ENCODE measurements at regions not wholly inside any gene's neighbourhood (a gene's known extent, or its start where the extent isn't known, plus 50 kb on each side); places are given as distances from the start of the nearest gene placed in this dataset.
"Not testable (repeated sequence)": the region's sequence is repeated elsewhere in the genome, so short reads cannot be mapped to it uniquely, and the experiment has no call there.

DNA sequence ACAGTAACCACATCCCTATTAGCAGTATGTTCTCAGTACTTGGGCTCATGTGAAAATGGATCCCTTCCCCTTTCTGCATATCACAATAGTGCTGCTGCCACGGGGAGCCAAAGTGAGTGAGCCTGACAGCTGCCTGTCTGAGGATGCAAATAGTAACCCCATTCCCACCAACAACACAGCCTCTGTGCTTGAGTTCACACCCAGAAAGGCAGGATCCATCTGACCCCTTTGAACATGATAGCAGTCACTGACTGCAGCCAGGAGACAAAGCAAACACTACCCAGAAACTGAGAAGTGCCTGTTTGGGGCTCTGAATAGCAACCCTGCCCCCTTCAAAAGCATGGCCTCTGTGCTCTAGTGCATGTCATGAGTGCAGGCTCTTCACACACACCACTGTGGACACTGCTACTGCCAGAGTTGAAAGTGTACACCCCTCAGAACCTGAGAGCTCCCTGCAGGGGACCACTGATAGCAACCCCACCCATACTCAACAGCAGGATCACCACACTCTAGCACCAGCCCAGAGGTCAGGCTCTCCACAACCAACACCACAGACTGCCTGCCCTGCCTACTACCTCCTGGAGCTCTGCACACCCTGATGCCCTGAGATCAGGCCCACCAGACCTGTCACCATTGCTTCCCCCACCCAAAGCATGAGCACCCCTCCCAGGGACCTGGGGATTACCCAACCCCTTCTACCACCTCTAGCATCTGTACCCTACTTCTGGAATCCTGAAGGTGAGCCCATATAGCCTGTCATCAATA, 1563.5 kb upstream of the PRR20A start (continued):
- TF ChIP-seq, protein P1, sequence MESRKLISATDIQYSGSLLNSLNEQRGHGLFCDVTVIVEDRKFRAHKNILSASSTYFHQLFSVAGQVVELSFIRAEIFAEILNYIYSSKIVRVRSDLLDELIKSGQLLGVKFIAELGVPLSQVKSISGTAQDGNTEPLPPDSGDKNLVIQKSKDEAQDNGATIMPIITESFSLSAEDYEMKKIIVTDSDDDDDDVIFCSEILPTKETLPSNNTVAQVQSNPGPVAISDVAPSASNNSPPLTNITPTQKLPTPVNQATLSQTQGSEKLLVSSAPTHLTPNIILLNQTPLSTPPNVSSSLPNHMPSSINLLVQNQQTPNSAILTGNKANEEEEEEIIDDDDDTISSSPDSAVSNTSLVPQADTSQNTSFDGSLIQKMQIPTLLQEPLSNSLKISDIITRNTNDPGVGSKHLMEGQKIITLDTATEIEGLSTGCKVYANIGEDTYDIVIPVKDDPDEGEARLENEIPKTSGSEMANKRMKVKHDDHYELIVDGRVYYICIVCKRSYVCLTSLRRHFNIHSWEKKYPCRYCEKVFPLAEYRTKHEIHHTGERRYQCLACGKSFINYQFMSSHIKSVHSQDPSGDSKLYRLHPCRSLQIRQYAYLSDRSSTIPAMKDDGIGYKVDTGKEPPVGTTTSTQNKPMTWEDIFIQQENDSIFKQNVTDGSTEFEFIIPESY (IDR thresholded peaks at IDR 0.05): no peak
- TF ChIP-seq FOXA2 (IDR thresholded peaks at IDR 0.05) (no peak), GABPA (IDR thresholded peaks at IDR 0.05 in 1 of 2, conservative IDR thresholded peaks at IDR 0.05 in 1 of 2) (no peak)

DNA sequence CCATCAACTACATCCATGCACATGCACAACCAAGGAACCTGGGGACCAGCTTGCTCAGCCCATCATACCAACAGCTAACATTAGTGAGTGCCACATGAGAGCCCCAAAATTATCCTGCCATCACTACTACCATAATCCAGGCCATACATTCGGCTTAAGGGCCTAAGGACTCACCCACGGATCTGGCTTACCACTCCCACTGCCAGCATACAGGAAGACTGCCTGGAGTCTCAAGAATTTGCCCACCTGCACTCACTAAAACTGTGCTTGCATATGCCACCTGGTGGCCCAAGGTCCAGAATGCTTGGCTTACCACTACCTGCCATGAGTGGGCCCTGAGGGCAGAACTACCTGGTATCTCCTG, 1562.9 kb upstream of the PRR20A start:
- WGBS: 38% methylated on average over 2 of the region's 2 CpGs
- H3K4me1 ChIP-seq (ENCODE audit: control insufficient read depth in 4 of 4, insufficient read depth in 4 of 4, low read length in 3 of 4): no peaks in the 10 kb centered on the region
- H3K27ac ChIP-seq (ENCODE audit: low read depth in 1 of 2, low read length in 2 of 2): no peak overlapping the region
- no peak for DNase-seq (ENCODE audit: low spot score)
- no peaks in the 10 kb centered on the region for H3K9me3 ChIP-seq (ENCODE audit: control insufficient read depth in 4 of 4, low read length in 3 of 4)
- H3K4me3 ChIP-seq (ENCODE audit: low read depth in 1 of 3, low read length in 3 of 3): no peak overlapping the region
- TF ChIP-seq FOXA1 (IDR thresholded peaks at IDR 0.05): no peak
- no peak for TF ChIP-seq RXRA (IDR thresholded peaks at IDR 0.05)
- no peak for TF ChIP-seq JUND (IDR thresholded peaks at IDR 0.05)
- no peak for TF ChIP-seq HNF4G (IDR thresholded peaks at IDR 0.05)
- TF ChIP-seq, protein P1 (IDR thresholded peaks at IDR 0.05): no peak
- H3K36me3 ChIP-seq (ENCODE audit: control insufficient read depth in 4 of 4, insufficient read depth in 3 of 4, low read depth in 1 of 4, low read length in 3 of 4): no peaks in the 10 kb centered on the region
- no peak overlapping the region for H3K9ac ChIP-seq (ENCODE audit: low read depth in 1 of 2, low read length in 2 of 2)
- no peaks in the 10 kb centered on the region for H3K27me3 ChIP-seq (ENCODE audit: control insufficient read depth in 4 of 4, insufficient read depth in 4 of 4, low read length in 3 of 4)

DNA sequence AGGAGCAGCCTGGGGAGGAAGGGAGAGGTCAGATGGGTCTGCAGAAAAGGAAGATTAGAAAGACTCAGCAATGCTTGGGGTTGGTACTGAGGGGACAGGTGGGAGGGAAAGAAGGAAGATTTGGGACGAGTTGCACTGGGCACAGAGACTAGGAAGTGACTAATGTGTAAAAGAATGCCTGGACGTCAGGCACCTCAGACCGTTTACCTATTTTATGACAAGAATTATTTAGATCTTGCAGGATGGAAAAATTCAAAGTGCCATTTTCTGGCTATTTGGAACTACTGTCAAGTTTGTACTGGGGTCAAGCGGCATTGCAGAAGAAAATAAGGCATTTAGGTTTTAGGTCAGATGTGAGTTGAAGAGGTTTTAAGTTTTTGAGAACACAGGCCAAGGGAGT, 1558.4 kb upstream of the PRR20A start:
- not testable (repeated sequence) for H3K9ac ChIP-seq (ENCODE audit: low read depth in 1 of 2, low read length in 2 of 2); DNase-seq (ENCODE audit: low spot score); H3K9me3 ChIP-seq (ENCODE audit: control insufficient read depth in 4 of 4, low read length in 3 of 4); H3K4me1 ChIP-seq (ENCODE audit: control insufficient read depth in 4 of 4, insufficient read depth in 4 of 4, low read length in 3 of 4); H3K27ac ChIP-seq (ENCODE audit: low read depth in 1 of 2, low read length in 2 of 2); H3K4me3 ChIP-seq (ENCODE audit: low read depth in 1 of 3, low read length in 3 of 3); H3K27me3 ChIP-seq (ENCODE audit: control insufficient read depth in 4 of 4, insufficient read depth in 4 of 4, low read length in 3 of 4); H3K36me3 ChIP-seq (ENCODE audit: control insufficient read depth in 4 of 4, insufficient read depth in 3 of 4, low read depth in 1 of 4, low read length in 3 of 4)
- WGBS: 67% methylated on average over 4 of the region's 4 CpGs

DNA sequence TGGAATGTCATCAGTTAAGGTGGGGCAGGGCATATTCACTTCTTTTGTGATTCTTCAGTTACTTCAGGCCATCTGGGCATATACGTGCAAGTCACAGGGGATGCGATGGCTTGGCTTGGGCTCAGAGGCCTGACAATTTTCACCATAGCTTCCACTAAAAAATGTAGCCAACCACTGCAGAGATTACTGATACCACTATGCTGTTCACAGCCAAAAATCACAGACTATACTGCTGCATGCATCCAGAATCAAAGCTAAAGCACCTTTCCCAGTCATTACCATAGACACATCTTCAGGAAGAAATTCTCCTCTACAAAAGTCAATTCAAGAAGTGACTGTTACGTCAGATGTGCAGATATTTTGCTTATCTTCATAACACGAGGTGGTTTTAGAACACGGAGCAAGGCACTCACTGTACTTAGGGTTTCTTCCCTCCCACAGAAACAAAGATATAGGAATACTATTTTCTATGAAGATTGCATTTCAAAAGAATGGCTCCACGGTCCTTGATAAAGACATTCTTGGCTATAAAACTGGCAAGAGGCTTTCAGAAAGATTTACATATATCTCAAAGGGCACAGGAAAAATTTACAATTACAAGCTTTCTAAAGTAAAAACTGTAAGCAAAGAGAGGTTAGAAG, 1556.6 kb upstream of the PRR20A start:
- H3K4me3 ChIP-seq (ENCODE audit: low read depth in 1 of 3, low read length in 3 of 3): no peak overlapping the region
- no peak overlapping the region for H3K27ac ChIP-seq (ENCODE audit: low read depth in 1 of 2, low read length in 2 of 2)
- DNase-seq (ENCODE audit: low spot score): no peak
- no peaks in the 10 kb centered on the region for H3K36me3 ChIP-seq (ENCODE audit: control insufficient read depth in 4 of 4, insufficient read depth in 3 of 4, low read depth in 1 of 4, low read length in 3 of 4)
- TF ChIP-seq, protein P2, sequence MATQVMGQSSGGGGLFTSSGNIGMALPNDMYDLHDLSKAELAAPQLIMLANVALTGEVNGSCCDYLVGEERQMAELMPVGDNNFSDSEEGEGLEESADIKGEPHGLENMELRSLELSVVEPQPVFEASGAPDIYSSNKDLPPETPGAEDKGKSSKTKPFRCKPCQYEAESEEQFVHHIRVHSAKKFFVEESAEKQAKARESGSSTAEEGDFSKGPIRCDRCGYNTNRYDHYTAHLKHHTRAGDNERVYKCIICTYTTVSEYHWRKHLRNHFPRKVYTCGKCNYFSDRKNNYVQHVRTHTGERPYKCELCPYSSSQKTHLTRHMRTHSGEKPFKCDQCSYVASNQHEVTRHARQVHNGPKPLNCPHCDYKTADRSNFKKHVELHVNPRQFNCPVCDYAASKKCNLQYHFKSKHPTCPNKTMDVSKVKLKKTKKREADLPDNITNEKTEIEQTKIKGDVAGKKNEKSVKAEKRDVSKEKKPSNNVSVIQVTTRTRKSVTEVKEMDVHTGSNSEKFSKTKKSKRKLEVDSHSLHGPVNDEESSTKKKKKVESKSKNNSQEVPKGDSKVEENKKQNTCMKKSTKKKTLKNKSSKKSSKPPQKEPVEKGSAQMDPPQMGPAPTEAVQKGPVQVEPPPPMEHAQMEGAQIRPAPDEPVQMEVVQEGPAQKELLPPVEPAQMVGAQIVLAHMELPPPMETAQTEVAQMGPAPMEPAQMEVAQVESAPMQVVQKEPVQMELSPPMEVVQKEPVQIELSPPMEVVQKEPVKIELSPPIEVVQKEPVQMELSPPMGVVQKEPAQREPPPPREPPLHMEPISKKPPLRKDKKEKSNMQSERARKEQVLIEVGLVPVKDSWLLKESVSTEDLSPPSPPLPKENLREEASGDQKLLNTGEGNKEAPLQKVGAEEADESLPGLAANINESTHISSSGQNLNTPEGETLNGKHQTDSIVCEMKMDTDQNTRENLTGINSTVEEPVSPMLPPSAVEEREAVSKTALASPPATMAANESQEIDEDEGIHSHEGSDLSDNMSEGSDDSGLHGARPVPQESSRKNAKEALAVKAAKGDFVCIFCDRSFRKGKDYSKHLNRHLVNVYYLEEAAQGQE (IDR thresholded peaks at IDR 0.05): no peak
- TF ChIP-seq EGR1 (IDR thresholded peaks at IDR 0.05; ENCODE audit: low read depth in 2 of 2) (no peak), SP1 (IDR thresholded peaks at IDR 0.05) (no peak), FOXA1 (IDR thresholded peaks at IDR 0.05) (no peak), RXRA (IDR thresholded peaks at IDR 0.05) (no peak)
- TF ChIP-seq, protein P3, sequence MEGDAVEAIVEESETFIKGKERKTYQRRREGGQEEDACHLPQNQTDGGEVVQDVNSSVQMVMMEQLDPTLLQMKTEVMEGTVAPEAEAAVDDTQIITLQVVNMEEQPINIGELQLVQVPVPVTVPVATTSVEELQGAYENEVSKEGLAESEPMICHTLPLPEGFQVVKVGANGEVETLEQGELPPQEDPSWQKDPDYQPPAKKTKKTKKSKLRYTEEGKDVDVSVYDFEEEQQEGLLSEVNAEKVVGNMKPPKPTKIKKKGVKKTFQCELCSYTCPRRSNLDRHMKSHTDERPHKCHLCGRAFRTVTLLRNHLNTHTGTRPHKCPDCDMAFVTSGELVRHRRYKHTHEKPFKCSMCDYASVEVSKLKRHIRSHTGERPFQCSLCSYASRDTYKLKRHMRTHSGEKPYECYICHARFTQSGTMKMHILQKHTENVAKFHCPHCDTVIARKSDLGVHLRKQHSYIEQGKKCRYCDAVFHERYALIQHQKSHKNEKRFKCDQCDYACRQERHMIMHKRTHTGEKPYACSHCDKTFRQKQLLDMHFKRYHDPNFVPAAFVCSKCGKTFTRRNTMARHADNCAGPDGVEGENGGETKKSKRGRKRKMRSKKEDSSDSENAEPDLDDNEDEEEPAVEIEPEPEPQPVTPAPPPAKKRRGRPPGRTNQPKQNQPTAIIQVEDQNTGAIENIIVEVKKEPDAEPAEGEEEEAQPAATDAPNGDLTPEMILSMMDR (IDR thresholded peaks at IDR 0.05; ENCODE audit: low read depth, low read length, missing input control): no peak
- WGBS: 53% methylated on average over 6 of the region's 6 CpGs
- H3K9me3 ChIP-seq (ENCODE audit: control insufficient read depth in 4 of 4, low read length in 3 of 4): no peaks in the 10 kb centered on the region
- H3K9ac ChIP-seq (ENCODE audit: low read depth in 1 of 2, low read length in 2 of 2): no peak overlapping the region
- H3K27me3 ChIP-seq (ENCODE audit: control insufficient read depth in 4 of 4, insufficient read depth in 4 of 4, low read length in 3 of 4): no peaks in the 10 kb centered on the region
- H3K4me1 ChIP-seq (ENCODE audit: control insufficient read depth in 4 of 4, insufficient read depth in 4 of 4, low read length in 3 of 4): no peaks in the 10 kb centered on the region
